NCI-H748 (cell line): ENCODE measurements at regions not wholly inside any gene's neighbourhood (a gene's known extent, or its start where the extent isn't known, plus 50 kb on each side); places are given as distances from the start of the nearest gene placed in this dataset.
A peak's percentile ranks its signal among the peaks of the same experiment; 100 is the strongest.

Experiments
- DNase-seq: peaks from one replicate; lab custom pipeline; 2025; ENCODE audit not compliant: unreplicated experiment; lab: John Stamatoyannopoulos, UW

GRCh38 chr4:32472918-32473317, 1752.7 kb downstream of the PCDH7 start:
- DNase-seq = no peak

- DNase-seq = no peak
Observed at GRCh38 chr4:32475710-32476109, 1755.5 kb downstream of the PCDH7 start.

GRCh38 chr4:32477518-32477917, 1757.3 kb downstream of the PCDH7 start:
- DNase-seq = peak; percentile 7

GRCh38 chr4:32485956-32486355, 1765.8 kb downstream of the PCDH7 start:
- no peak for DNase-seq

GRCh38 chr4:32488690-32489089, 1768.5 kb downstream of the PCDH7 start:
- DNase-seq = no peak

- no peak for DNase-seq
Observed at GRCh38 chr4:32499171-32499570, 1779.0 kb downstream of the PCDH7 start.

DNA sequence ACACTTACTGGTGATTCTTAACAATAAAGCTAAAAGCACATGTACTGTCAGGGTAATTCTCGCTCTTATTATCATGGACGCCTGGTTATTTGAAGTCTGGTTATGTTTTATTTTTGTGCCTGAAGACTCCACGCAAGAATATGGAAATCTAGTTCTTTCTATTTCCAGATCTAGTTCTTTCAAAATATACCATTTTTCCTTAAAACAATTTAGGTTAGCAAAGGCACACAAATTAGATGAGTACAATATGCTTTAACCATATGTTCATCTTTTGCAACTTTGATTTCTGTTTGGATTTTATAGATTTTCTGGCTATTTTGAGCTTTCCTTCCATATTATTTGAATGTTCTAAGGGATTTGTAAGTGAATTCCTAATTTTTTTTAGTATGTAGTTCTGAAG, 1783.1 kb downstream of the PCDH7 start:
- DNase-seq = no peak

DNA sequence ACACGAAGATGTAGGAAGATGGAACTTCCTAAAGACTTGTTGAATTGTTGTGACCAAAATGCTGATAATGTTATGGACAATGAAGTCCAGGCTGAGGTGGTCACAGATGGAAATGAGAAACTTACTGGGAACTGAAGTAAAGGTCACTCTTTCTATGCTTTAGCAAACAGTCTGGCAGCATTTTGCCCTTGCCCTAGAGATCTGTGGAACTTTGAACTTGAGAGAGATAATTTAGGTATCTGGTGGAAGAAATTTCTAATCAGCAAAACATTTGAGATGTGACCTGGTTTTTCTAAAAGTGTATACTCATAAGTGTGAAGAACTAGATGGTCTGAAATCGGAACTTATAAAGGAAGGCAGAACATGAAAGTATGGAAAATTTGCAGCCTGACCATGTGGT, 1785.9 kb downstream of the PCDH7 start:
- DNase-seq = no peak

- peak; percentile 5 for DNase-seq
Observed at GRCh38 chr4:32519060-32519459, 1798.9 kb downstream of the PCDH7 start.

GRCh38 chr4:32525420-32525819, 1805.3 kb downstream of the PCDH7 start:
- DNase-seq = no peak

DNA sequence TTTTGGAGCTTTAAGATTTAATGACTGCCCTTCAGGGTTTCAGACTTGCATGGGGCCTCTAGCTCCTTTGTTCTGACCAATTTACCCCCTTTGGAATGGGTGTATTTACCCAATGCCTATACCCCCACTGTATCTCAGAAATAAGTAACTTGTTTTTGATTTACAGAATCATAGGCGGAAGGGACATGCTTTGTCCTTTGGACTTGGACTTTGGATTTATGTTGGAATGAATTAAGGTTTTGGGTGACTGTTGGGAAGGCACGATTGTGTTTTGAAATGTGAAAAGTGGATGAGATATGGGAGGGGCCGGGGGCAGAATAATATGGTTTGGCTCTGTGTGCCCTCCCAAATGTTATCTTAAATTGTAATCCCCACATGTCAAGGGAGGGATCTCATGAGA, 1824.7 kb downstream of the PCDH7 start:
- no peak for DNase-seq

GRCh38 chr4:32551943-32552342, 1831.8 kb downstream of the PCDH7 start:
- peak; percentile 30 for DNase-seq

DNA sequence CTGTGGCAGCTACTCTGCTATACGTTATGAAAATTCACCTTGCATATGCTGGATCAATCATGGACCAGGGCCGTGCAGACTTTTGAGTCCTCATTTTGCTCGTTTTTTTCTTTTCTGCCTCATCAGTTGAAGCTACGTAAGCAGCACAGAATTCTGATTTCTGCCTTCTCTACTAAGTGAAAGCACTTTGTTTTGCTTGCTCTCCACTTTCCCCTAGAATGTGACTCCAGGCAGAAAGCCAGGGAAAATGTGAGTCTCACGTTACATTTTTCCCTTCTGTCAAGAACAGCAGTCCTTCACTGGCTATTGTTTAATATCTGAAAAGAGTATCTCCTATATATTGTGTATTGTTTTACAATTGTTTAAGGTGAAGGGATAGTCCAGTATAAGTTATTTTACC, 1840.1 kb downstream of the PCDH7 start:
- peak; percentile 53 for DNase-seq

DNA sequence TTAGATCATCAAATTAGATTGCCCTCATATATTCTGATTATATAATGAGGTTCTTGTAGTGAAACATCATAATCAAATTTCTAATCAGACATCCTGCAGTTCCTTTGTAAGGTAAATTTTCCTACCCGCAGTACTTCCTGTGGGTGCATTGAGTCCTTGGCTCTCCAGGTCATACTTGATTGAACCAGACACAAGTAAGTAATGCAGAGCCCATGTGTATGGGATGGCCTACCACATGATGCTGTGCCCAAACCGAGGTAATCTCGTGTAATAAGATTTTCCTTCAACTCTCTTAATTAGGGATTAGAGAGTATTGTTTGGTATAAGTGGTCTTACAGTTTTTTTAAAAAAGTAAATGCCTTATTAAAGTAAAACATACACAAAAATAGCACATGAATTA, 1841.8 kb downstream of the PCDH7 start:
- DNase-seq = peak; percentile 47

- no peak for DNase-seq
Observed at GRCh38 chr4:32564626-32565025, 1844.5 kb downstream of the PCDH7 start.

GRCh38 chr4:32569861-32570260, 1849.7 kb downstream of the PCDH7 start:
- no peak for DNase-seq

GRCh38 chr4:32572366-32572765, 1852.2 kb downstream of the PCDH7 start:
- no peak for DNase-seq

- no peak for DNase-seq
Observed at GRCh38 chr4:32574803-32575202, 1854.6 kb downstream of the PCDH7 start.

DNA sequence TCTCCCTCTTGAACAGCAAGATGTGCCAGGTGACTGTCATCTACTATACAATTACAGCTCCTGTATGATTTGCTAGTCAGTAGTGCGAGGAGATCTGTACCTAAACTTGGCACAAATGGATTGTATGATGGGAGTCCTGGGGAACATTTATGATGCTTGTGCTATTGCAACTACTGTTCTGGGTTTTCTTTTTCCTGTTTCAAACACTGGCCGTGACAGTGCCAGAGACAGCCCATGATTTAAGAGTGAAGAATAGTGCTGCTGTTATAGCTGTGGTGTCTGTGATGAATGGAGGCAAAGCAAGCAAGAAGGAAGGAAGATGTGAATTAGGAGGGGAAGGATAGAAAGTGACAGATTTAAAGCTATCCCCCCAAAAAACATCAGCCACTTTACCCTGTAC, 1868.9 kb downstream of the PCDH7 start:
- no peak for DNase-seq

DNA sequence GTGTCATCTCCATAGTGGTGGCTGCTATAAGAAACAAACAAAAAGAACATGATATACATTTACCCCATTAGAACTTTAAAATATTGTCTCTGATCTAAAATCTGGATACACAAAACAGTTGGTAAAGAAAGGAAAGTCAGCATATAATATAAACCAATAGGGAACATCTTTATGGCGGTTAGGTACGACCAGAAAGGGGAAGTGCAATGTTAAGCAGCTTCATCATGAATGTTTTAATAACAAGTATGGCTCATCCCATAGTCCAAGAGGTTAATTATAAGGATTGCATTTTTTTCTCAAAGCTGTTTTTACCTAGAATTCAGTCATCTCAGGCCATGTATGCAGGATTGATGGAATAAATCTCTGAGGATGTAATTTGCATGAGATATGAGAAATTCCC, 1869.7 kb downstream of the PCDH7 start:
- DNase-seq = no peak

DNA sequence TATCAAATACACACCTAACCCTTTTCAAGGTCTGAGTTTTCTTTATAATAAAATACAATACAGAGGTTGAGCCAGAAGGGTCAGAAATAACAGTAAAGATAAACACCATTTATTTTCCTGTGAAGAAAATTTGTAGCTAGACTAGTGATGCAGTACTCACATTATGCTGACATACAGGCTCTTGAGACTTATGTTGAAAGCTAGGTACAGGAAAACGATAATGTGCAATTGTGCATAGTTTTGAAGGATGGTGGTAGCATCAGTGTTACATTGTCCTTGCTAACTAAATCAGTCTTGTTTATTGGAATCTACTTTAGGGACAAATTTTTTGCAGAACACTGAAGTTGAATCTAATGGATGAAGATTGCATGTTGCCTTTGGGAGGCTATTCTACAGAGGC, 1877.2 kb downstream of the PCDH7 start:
- DNase-seq = no peak

DNA sequence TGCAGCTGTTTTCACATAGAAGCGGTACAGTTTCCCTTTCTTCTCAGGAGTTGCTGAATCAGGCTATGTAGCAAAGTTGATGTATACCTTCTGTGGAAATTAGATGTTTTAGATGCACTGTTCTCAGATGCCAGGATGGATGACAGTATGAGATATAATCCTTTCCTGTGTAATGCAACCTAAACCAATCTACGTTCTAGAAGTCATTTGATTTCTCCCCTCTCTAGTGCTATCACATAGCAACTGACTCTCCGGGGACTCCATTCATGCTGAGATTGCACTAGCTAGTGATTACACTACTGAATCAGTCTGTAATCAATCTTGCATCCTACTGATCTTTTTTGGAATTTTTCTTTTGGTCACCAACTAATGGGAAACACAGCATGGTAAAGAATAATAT, 1881.7 kb downstream of the PCDH7 start:
- DNase-seq = no peak

GRCh38 chr4:32607978-32608377, 1887.8 kb downstream of the PCDH7 start:
- no peak for DNase-seq
